ENCODE measurements at regions not wholly inside any gene's neighbourhood (a gene's known extent, or its start where the extent isn't known, plus 50 kb on each side); places are given as distances from the start of the nearest gene placed in this dataset.

DNA sequence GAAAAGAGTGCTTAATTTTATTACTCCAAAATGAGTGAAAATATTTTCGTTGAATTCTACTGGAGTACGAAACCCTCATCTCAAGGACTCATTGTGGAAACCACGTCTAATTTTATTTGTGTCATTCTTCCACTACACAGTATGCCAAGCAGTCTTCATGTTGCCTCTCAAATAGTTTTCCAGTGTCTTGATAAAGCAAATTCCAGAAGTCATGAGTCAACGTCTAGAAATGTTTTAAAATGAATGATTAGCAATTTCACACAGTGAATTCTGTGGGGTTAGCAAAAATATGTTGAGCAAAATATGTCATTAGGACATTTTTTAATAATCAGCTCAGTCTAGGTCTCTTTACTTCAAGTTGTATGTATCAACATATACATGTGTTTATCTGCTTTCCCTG is 865.5 kb downstream of the DSC3 start:
- no peak for TF ChIP-seq POLR2A (IDR thresholded peaks at IDR 0.05)
- TF ChIP-seq, protein P1, sequence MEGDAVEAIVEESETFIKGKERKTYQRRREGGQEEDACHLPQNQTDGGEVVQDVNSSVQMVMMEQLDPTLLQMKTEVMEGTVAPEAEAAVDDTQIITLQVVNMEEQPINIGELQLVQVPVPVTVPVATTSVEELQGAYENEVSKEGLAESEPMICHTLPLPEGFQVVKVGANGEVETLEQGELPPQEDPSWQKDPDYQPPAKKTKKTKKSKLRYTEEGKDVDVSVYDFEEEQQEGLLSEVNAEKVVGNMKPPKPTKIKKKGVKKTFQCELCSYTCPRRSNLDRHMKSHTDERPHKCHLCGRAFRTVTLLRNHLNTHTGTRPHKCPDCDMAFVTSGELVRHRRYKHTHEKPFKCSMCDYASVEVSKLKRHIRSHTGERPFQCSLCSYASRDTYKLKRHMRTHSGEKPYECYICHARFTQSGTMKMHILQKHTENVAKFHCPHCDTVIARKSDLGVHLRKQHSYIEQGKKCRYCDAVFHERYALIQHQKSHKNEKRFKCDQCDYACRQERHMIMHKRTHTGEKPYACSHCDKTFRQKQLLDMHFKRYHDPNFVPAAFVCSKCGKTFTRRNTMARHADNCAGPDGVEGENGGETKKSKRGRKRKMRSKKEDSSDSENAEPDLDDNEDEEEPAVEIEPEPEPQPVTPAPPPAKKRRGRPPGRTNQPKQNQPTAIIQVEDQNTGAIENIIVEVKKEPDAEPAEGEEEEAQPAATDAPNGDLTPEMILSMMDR (IDR thresholded peaks at IDR 0.05) = no peak
- WGBS, 4 donors = 38 to 47% (median 43%) methylated on average over 4 of the region's 4 CpGs
- Histone ChIP-seq H3K36me3 (no peaks in the 10 kb centered on the region), H3K4me3 (no peak overlapping the region), H3K4me1 (no peaks in the 10 kb centered on the region), H3K27me3 (no peaks in the 10 kb centered on the region), H3K27ac (no peak overlapping the region), H3K9me3 (peaks cover 0 to 17% (median 0%) of the 10 kb centered on the region in 12 donors)
- DNase-seq (no peak), ATAC-seq (no peak)
- intact Hi-C loops (cut with DNase I) = no loop called here

DNA sequence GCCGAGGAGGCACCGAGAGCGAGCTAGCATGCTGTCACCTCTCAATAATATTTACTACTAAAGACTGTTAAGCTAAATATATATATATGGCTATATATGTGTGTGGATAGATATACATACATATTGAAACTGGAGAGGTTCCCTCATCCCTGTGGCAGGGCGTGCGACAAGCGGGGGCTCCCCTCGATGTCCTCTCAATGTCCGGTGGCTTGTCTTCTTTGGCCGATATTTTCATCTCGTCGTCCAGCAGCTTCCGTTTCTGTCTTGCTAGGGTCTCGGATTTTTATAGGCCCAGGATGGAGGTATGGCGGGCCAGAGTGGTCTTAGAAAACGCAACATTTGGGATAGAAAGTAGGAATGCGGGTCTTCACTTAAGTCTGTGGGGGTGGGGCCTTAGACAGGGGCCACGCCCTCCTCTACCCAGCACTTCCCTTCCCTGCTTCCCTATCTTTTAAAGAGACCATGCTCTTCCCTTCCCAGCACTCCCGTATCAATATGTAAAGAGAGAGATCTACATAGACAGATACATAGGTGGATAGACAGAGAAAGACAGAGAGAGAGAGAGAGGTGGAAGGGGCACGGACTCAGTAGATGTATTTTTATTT is 866.8 kb downstream of the DSC3 start:
- Histone ChIP-seq H3K9me3 (peaks cover 0 to 17% (median 0%) of the 10 kb centered on the region in 12 donors), H3K4me3 (no peak overlapping the region), H3K27me3 (no peaks in the 10 kb centered on the region), H3K4me1 (no peaks in the 10 kb centered on the region), H3K36me3 (no peaks in the 10 kb centered on the region), H3K27ac (no peak overlapping the region)
- DNase-seq (no peak), ATAC-seq (no peak)
- intact Hi-C loops (cut with DNase I) = no loop called here
- WGBS, 4 donors = 93 to 95% (median 94%) methylated on average over 19 of the region's 19 CpGs
- TF ChIP-seq, protein P1 (IDR thresholded peaks at IDR 0.05) = no peak
- no peak for TF ChIP-seq POLR2A (IDR thresholded peaks at IDR 0.05)

DNA sequence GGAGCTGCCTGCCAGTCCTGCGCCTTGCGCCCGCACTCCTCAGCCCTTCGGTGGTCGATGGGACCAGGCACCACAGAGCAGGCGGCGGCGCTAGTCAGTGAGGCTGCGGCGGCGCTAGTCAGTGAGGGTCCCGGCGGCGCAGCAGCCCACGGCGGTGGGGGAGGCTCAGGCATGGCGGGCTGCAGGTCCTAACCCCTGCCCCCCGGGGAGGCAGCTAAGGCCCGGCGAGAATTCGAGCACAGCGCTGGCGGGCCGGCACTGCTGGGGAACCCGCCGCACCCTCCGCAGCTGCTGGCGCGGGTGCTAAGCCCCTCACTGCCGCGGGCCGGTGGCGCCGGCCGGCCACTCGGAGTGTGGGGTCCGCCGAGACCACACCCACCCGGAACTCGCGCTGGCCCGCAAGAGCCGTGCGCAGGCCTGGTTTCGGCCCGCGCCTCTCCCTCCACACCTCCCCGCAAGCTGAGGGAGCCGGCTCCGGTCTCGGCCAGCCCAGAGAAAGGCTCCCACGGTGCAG is 867.4 kb downstream of the DSC3 start:
- no peak overlapping the region for H3K27ac ChIP-seq
- H3K27me3 ChIP-seq = no peaks in the 10 kb centered on the region
- TF ChIP-seq, protein P1 (IDR thresholded peaks at IDR 0.05) = no peak
- no peak for TF ChIP-seq POLR2A (IDR thresholded peaks at IDR 0.05)
- no peaks in the 10 kb centered on the region for H3K4me1 ChIP-seq
- ATAC-seq = peak in 1 of 4 donors; percentile 27
- H3K36me3 ChIP-seq = no peaks in the 10 kb centered on the region
- WGBS, 4 donors = 96 to 99% (median 97%) methylated on average over 10 to 52 of the region's 52 CpGs
- no peak for DNase-seq
- intact Hi-C loops (cut with DNase I) = no loop called here
- H3K4me3 ChIP-seq = no peak overlapping the region
- H3K9me3 ChIP-seq = peaks cover 0 to 17% (median 0%) of the 10 kb centered on the region in 12 donors

DNA sequence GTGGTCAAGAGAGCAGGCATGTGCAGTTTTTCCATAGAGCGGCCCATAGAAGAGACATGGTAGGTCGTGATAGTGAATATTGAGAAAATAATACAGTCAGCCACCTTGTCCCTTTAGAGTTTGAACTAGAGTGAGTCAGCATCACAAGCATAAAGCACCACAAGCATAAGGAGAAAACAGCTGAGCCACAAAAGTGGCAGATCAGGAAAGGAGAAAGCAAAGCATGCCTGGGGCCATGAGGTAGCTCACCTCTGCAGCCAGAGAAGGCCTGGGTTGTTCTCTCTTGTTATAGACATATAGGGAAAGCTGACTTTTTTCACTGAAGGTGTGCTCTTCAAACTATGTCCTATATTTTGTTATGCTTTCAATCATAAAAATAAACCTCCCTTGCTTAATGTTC is 879.0 kb downstream of the DSC3 start:
- 84 to 90% (median 87%) methylated on average over 2 of the region's 2 CpGs for WGBS, 4 donors
- intact Hi-C loops (cut with DNase I) = no loop called here
- no peaks in the 10 kb centered on the region for H3K27me3 ChIP-seq
- H3K4me1 ChIP-seq = no peaks in the 10 kb centered on the region
- ATAC-seq (no peak), DNase-seq (no peak)
- no peak overlapping the region for H3K27ac ChIP-seq
- H3K4me3 ChIP-seq = no peak overlapping the region
- TF ChIP-seq, protein P1 (IDR thresholded peaks at IDR 0.05) = no peak
- TF ChIP-seq POLR2A (IDR thresholded peaks at IDR 0.05) = no peak
- no peaks in the 10 kb centered on the region for H3K36me3 ChIP-seq
- peaks cover 0 to 1% (median 0%) of the 10 kb centered on the region in 12 donors for H3K9me3 ChIP-seq

Data from heart left ventricle (tissue), 16 donors.